OCI-M2 (cell line): ENCODE measurements at regions not wholly inside any gene's neighbourhood (a gene's known extent, or its start where the extent isn't known, plus 50 kb on each side); places are given as distances from the start of the nearest gene placed in this dataset.
"Not testable (repeated sequence)": the region's sequence is repeated elsewhere in the genome, so short reads cannot be mapped to it uniquely, and the experiment has no call there.

Experiments used
- DNase-seq: peaks from one replicate; lab custom pipeline; 2025; ENCODE audit not compliant: unreplicated experiment; lab: John Stamatoyannopoulos, UW

GRCh38 chr11:24400059-24400665 lies 96.7 kb upstream of the LUZP2 start:
- DNase-seq: no peak

- DNase-seq: no peak
Measured at GRCh38 chr11:24406389-24406788, 90.5 kb upstream of the LUZP2 start.

- no peak for DNase-seq
Measured at GRCh38 chr11:24406980-24407379, 89.9 kb upstream of the LUZP2 start.

- no peak for DNase-seq
Measured at GRCh38 chr11:24407733-24408132, 89.1 kb upstream of the LUZP2 start.

DNA sequence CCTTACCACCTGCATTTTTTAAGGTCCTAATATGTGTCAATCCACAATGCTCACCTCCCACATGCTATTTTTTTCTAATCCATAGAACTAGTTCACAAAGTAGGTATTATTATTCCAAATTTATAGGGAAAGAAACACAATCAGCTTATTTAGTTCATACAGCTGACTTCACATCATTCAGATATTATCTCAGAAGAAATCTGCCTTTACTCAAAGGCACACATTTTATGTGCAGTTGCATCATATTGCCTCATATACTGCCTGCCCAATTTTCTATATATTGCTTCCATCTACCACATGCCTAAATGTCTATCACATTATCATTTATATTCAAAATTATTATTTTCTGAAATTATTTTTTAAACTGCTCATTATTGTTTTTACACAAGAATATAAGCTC lies 88.7 kb upstream of the LUZP2 start:
- DNase-seq: no peak

DNA sequence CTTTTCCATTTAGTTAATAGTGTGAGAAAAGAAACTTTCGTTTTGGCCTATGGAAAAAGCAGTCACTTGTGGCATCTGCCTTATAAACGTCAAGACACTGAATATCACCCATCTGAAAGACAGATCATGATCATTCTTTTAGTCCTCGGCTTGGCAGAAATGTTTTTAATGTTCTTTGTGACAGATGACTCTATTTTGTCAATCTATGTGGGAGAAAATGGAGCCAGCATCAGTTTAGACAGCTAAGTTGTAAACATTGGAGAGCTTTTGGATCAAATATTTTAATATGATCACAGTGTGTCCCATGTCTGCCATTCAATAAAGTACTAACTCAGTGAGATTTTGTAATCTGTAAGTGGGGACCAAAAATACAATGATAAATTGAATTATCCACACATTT lies 85.1 kb upstream of the LUZP2 start:
- no peak for DNase-seq

GRCh38 chr11:24412722-24413121 lies 84.1 kb upstream of the LUZP2 start:
- no peak for DNase-seq

DNA sequence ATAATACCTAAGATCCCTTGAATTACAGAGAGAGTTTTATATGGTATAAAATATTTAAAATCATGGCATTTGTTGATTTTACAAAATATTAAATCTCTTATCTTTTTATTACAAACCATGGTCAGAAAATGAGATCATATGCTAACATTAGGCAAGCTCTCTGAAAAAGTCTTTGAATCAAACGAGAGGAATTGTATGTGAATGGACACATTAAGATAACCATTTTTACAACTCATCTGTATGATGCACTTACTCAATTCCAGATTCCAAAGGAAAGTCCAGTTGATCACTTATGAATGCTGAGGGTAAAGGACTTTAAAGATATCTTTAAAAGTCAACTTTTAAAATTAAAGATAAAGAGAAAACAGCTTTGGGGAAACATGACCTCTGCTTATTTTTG lies 83.5 kb upstream of the LUZP2 start:
- no peak for DNase-seq

DNA sequence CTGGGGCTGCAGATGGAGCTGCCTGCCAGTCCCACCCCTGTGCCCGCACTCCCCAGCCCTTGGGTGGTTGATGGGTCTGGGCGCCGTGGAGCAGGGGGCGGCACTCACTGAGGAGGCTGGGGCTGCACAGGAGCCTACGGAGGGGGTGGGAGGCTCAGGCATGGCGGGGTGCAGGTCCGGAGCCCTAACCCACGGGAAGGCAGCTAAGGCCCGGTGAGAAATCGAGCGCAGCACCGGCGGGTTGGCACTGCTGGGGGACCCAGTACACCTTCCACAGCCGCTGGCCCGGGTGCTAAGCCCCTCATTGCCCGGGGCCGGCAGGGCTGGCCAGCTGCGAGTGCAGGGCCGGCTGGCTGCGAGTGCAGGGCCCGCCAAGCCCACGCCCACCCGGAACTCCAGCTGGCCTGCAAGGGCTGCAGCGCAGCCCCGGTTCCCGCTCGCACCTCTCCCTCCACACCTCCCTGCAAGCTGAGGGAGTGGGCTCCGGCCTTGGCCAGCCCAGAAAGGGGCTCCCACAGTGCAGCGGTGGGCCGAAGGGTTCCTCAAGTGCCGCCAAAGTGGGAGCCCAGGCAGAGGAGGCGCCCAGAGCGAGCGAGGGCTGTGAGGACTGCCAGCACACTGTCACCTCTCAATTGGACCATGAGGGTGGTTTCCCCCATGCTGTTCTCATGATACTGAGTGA lies 80.8 kb upstream of the LUZP2 start:
- not testable (repeated sequence) for DNase-seq

DNA sequence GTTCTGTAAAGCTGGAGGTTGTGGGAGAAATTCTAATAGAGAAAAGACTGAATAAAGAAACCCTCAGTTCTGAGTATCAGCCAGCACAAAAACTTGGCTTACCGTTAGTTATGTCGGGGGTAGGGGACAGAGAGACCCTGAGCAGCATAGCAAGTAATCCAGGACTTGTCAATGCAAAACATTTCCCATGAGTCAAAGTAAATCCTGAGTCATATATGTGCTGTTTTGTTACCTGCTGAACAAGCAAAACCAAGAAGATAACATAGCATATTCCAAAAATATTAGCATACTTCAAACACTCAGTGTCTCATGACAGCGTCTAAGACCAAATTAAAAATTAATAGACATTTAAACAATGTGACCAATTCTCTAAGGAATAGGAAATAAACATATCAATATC lies 75.1 kb upstream of the LUZP2 start:
- no peak for DNase-seq

GRCh38 chr11:24422376-24422775 lies 74.5 kb upstream of the LUZP2 start:
- no peak for DNase-seq

- DNase-seq: no peak
Measured at GRCh38 chr11:24437123-24437522, 59.7 kb upstream of the LUZP2 start.
